HUES48 (cell line): ENCODE measurements at regions not wholly inside any gene's neighbourhood (a gene's known extent, or its start where the extent isn't known, plus 50 kb on each side); places are given as distances from the start of the nearest gene placed in this dataset.
"Not testable (repeated sequence)": the region's sequence is repeated elsewhere in the genome, so short reads cannot be mapped to it uniquely, and the experiment has no call there.

Source experiments
- H3K27ac ChIP-seq: one replicate; pipeline ENCODE4 v1.7.0; 2013; ENCODE audit warnings: low read depth, low read length, inconsistent platforms
- H3K27me3 ChIP-seq: 2 replicates; pipeline ENCODE4 v1.6.1; 2013; ENCODE audit warnings: mild to moderate bottlenecking, low read length; ENCODE audit not compliant: control insufficient read depth, insufficient read depth
- H3K36me3 ChIP-seq: 2 replicates; pipeline ENCODE4 v1.6.1; 2013; ENCODE audit warnings: low read length; ENCODE audit not compliant: control insufficient read depth, insufficient read depth
- H3K4me1 ChIP-seq: 2 replicates; pipeline ENCODE4 v1.6.1; 2013; ENCODE audit warnings: mild to moderate bottlenecking, low read length; ENCODE audit not compliant: control insufficient read depth, insufficient read depth
- H3K4me3 ChIP-seq: 2 replicates; pipeline ENCODE4 v1.5.1; 2013; ENCODE audit warnings: mild to moderate bottlenecking, low read depth, low read length
- H3K9ac ChIP-seq: 2 replicates; pipeline ENCODE4 v1.6.1; 2013; ENCODE audit warnings: mild to moderate bottlenecking, low read depth, low read length, moderate library complexity
- H3K9me3 ChIP-seq: 2 replicates; pipeline ENCODE4 v1.6.1; 2013; ENCODE audit warnings: low read length; ENCODE audit not compliant: control insufficient read depth, insufficient read depth

DNA sequence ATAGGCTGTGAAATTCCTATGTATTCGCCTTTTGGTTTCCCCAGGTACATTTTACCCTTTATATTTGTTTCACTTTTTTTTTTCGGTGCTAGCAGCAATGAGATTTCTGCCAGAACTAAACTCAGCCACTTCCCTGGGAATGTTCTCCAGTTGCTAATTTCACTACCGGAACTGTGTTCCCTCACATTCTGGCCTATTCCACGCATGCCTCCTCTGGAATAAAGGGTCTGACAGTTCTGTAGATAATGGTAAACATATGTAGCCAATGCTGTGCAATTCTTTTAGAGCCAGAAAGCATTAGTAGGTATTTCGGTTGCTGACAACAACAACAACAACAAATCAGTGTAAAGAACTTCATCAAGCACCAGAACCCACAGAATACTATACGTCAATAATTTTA, 96.1 kb upstream of the TBX18 start:
- Histone ChIP-seq H3K27me3 (no peaks in the 10 kb centered on the region), H3K4me1 (peaks cover 9% of the 10 kb centered on the region; the same call in 1 of the 2 replicates), H3K36me3 (no peaks in the 10 kb centered on the region), H3K4me3 (no peak overlapping the region), H3K9me3 (no peaks in the 10 kb centered on the region), H3K27ac (no peak overlapping the region), H3K9ac (no peak overlapping the region)

DNA sequence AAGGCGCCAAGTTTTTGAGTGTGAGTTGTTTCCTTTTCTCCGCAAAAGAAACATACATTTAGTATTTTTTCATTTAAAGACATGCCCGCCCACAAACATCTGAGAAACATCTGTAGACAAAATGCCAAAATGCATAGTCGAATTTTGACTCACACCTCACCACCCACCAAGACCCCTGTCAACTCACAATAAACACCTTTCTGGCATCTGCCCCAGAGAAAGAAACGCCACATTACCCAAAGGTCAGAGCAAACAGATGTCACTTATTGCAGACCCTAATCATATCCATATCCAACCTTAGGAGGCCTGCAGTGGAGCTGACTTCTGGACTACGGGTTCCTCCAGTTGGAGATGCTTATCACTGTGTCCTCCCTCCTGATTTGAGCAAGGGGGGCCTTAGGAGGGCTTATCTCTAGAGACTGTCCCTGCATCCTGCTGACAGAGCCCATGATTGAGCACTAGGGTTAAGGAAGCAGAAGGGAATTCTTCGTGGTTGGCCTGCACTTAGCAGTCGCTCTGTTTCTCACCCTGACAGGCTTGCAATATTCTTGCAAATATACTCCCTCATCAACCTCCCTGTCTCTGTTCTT, 90.5 kb upstream of the TBX18 start:
- Histone ChIP-seq H3K36me3 (no peaks in the 10 kb centered on the region), H3K9me3 (no peaks in the 10 kb centered on the region), H3K4me3 (no peak overlapping the region), H3K4me1 (no peaks in the 10 kb centered on the region), H3K9ac (no peak overlapping the region), H3K27me3 (no peaks in the 10 kb centered on the region), H3K27ac (no peak overlapping the region)

GRCh38 chr6:84853901-84854300, 89.5 kb upstream of the TBX18 start:
- H3K9ac ChIP-seq: no peak overlapping the region
- H3K4me3 ChIP-seq: no peak overlapping the region
- no peaks in the 10 kb centered on the region for H3K9me3 ChIP-seq
- no peaks in the 10 kb centered on the region for H3K27me3 ChIP-seq
- H3K4me1 ChIP-seq: no peaks in the 10 kb centered on the region
- H3K36me3 ChIP-seq: no peaks in the 10 kb centered on the region
- H3K27ac ChIP-seq: no peak overlapping the region

GRCh38 chr6:84848960-84849359, 84.6 kb upstream of the TBX18 start:
- Histone ChIP-seq H3K36me3 (no peaks in the 10 kb centered on the region), H3K27me3 (no peaks in the 10 kb centered on the region), H3K4me1 (no peaks in the 10 kb centered on the region), H3K27ac (no peak overlapping the region), H3K4me3 (no peak overlapping the region), H3K9ac (no peak overlapping the region), H3K9me3 (no peaks in the 10 kb centered on the region)

- no peaks in the 10 kb centered on the region for H3K36me3 ChIP-seq
- no peak overlapping the region for H3K27ac ChIP-seq
- H3K4me1 ChIP-seq: 0 out of 2 replicates have a peak, but pooled peaks cover 2% of the 10 kb centered on the region
- no peaks in the 10 kb centered on the region for H3K27me3 ChIP-seq
- no peak overlapping the region for H3K9ac ChIP-seq
- no peaks in the 10 kb centered on the region for H3K9me3 ChIP-seq
- H3K4me3 ChIP-seq: no peak overlapping the region
These were observed 83.2 kb upstream of the TBX18 start for GRCh38 chr6:84847390-84848160.

DNA sequence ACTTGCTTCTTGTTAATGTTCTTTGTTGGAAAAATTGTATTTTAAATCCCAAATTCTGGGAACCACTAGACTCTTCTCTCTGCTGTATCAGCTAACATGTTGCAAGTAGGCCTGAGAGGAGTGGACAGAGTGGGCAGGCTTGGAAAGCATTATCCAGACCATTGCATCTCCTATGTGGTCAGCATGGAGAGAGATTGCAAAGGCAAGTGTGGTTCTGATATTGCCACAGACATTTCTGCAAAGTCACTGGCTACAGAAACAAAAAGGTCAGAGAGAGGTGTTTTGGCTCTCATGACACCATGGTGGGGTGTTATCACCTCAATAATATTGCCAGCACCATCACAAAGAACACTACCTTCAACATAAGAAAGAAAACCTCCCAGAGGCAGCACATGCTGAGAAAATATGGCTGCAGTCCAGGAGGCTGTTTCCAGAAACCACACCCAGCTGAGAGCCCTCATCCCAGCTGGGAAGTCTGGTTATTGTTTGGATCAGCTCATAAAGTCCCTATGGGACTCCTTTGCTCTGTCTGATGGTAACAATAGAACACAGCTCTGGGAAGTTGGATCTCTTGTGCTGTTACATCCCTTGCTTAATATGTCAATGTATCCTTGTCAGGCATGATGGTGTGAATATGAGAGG, 78.2 kb upstream of the TBX18 start:
- H3K4me1 ChIP-seq: 0 out of 2 replicates have a peak, but pooled peaks cover 5% of the 10 kb centered on the region

GRCh38 chr6:84837068-84837866, 72.9 kb upstream of the TBX18 start:
- not testable (repeated sequence) for H3K9ac ChIP-seq, H3K9me3 ChIP-seq, H3K27ac ChIP-seq, H3K27me3 ChIP-seq, H3K36me3 ChIP-seq, H3K4me3 ChIP-seq, H3K4me1 ChIP-seq

More for the DNA sequence above, 78.2 kb upstream of the TBX18 start:
- Histone ChIP-seq H3K27ac (no peak overlapping the region), H3K9ac (no peak overlapping the region), H3K9me3 (no peaks in the 10 kb centered on the region), H3K4me3 (no peak overlapping the region), H3K27me3 (no peaks in the 10 kb centered on the region), H3K36me3 (no peaks in the 10 kb centered on the region)

DNA sequence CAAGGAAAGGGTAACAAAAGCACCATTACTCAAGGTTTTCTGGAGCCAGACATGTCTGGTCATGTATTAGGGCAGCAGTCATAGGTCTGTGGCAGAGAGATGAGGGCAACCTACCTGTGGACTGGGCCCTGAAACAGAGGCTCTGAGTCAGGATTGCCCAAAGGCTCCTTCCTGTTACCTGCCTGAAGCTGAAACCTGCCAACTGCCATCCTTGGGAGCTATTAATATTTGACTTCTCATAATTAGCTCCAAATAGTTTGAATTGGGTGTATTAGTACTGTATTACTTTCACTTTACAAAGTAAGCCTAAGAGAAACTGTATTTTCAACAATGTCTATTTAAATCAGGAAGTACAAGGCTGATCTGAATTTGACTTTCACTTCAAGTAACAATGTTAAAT, 72.0 kb upstream of the TBX18 start:
- no peaks in the 10 kb centered on the region for H3K27me3 ChIP-seq
- no peaks in the 10 kb centered on the region for H3K36me3 ChIP-seq
- H3K4me3 ChIP-seq: no peak overlapping the region
- H3K9me3 ChIP-seq: peaks cover 13% of the 10 kb centered on the region
- no peak overlapping the region for H3K9ac ChIP-seq
- H3K27ac ChIP-seq: no peak overlapping the region
- H3K4me1 ChIP-seq: no peaks in the 10 kb centered on the region

- Histone ChIP-seq H3K36me3 (no peaks in the 10 kb centered on the region), H3K27ac (no peak overlapping the region), H3K27me3 (no peaks in the 10 kb centered on the region), H3K4me3 (no peak overlapping the region), H3K9me3 (peaks cover 13% of the 10 kb centered on the region), H3K9ac (no peak overlapping the region), H3K4me1 (no peaks in the 10 kb centered on the region)
These were observed 70.9 kb upstream of the TBX18 start for GRCh38 chr6:84835340-84835739.

DNA sequence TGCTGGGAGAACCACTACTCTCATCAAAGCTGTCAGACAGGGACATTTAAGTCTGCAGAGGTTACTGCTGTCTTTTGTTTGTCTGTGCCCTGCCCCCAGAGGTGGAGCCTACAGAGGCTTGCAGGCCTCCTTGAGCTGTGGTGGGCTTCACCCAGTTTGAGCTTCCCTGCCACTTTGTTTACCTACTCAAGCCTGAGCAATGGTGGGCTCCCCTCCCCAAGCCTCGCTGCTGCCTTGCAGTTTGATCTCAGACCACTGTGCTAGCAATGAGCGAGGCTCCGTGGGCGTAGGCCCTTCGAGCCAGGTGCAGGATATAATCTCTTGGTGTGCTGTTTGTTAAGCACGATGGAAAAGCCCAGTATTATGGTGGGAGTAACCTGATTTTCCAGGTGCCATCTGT, 67.5 kb upstream of the TBX18 start:
- not testable (repeated sequence) for H3K9ac ChIP-seq, H3K27me3 ChIP-seq, H3K27ac ChIP-seq, H3K4me3 ChIP-seq, H3K36me3 ChIP-seq, H3K4me1 ChIP-seq
- peaks cover 13% of the 10 kb centered on the region for H3K9me3 ChIP-seq
